C4-2B (cell line): ENCODE measurements at regions not wholly inside any gene's neighbourhood (a gene's known extent, or its start where the extent isn't known, plus 50 kb on each side); places are given as distances from the start of the nearest gene placed in this dataset.

Experiments
- ZFX ChIP-seq: fragments of 450-650 bp; IDR thresholded peaks from 2 replicates; pipeline ENCODE4 v1.6.1; 2017
- TF ChIP-seq, protein P1 (sequence below): fragments of 450-650 bp; conservative IDR thresholded peaks from 2 replicates; pipeline ENCODE4 v1.5.1; 2017; ENCODE audit warnings: mild to moderate bottlenecking

DNA sequence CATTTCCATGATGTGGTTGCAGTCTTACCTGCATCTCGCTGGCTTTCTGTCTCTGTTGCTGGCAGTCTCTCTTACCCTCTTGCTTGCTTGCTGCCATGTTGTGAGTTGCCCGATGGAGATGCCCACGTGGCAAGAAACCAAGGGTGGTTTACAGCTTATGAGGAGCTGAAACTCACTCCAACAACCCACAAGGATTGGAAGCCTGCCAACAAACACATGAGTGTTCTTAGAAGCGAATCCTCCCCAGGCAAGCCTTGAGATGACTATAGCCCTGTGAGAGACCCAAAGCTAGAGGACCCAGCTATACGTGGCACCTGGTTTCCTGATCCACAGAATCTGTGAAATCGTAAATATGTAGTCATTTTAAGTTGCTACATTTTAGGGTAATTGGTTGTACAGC is 490.9 kb upstream of the ADAMTS9 start:
- TF ChIP-seq, protein P1, sequence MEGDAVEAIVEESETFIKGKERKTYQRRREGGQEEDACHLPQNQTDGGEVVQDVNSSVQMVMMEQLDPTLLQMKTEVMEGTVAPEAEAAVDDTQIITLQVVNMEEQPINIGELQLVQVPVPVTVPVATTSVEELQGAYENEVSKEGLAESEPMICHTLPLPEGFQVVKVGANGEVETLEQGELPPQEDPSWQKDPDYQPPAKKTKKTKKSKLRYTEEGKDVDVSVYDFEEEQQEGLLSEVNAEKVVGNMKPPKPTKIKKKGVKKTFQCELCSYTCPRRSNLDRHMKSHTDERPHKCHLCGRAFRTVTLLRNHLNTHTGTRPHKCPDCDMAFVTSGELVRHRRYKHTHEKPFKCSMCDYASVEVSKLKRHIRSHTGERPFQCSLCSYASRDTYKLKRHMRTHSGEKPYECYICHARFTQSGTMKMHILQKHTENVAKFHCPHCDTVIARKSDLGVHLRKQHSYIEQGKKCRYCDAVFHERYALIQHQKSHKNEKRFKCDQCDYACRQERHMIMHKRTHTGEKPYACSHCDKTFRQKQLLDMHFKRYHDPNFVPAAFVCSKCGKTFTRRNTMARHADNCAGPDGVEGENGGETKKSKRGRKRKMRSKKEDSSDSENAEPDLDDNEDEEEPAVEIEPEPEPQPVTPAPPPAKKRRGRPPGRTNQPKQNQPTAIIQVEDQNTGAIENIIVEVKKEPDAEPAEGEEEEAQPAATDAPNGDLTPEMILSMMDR = no peak
- no peak for TF ChIP-seq ZFX
